ENCODE measurements at regions not wholly inside any gene's neighbourhood (a gene's known extent, or its start where the extent isn't known, plus 50 kb on each side); places are given as distances from the start of the nearest gene placed in this dataset.

DNA sequence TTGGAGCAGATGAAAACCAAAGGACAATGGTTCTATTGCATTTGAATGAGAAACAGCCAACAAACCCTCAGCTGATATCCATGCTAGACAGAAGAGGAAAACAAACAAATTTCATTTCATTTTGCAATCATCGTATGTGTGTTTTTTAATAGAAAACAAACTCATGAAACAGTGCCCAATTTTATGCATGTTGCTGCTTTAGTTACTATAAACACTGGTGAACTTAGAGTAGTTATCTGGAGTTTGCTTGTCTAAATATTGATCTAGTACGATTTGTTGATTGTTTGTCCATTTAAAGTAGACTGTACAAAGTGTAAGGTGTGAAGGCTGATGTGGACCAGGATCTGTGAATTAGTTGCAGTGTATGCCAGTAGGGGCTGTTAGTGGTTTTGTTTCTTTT is 166.6 kb downstream of the KITLG start:
- no peak for TF ChIP-seq CTCF (conservative IDR thresholded peaks at IDR 0.05; ENCODE audit: low read depth, low read length)
- no peak for TF ChIP-seq BHLHE40 (IDR thresholded peaks at IDR 0.05; ENCODE audit: low read depth, low read length)
- TF ChIP-seq MXI1 (IDR thresholded peaks at IDR 0.05; ENCODE audit: borderline replicate concordance, low read depth, low read length), result no peak
- TF ChIP-seq RFX5 (IDR thresholded peaks at IDR 0.05; ENCODE audit: low read depth, low read length), result no peak
- TF ChIP-seq POLR2A (IDR thresholded peaks at IDR 0.05; ENCODE audit: low read depth, low read length), result no peak
- TF ChIP-seq RCOR1 (IDR thresholded peaks at IDR 0.05; ENCODE audit: insufficient replicate concordance, low read length), result no peak
- no peak for TF ChIP-seq RAD21 (IDR thresholded peaks at IDR 0.05; ENCODE audit: low read length)
- no peak for TF ChIP-seq MAZ (IDR thresholded peaks at IDR 0.05; ENCODE audit: borderline replicate concordance, low read depth, low read length)
- TF ChIP-seq CHD1 (IDR thresholded peaks at IDR 0.05; ENCODE audit: low read depth, low read length), result no peak
- TF ChIP-seq, protein P1, sequence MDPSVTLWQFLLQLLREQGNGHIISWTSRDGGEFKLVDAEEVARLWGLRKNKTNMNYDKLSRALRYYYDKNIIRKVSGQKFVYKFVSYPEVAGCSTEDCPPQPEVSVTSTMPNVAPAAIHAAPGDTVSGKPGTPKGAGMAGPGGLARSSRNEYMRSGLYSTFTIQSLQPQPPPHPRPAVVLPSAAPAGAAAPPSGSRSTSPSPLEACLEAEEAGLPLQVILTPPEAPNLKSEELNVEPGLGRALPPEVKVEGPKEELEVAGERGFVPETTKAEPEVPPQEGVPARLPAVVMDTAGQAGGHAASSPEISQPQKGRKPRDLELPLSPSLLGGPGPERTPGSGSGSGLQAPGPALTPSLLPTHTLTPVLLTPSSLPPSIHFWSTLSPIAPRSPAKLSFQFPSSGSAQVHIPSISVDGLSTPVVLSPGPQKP (IDR thresholded peaks at IDR 0.05; ENCODE audit: borderline replicate concordance, low read depth, low read length), result no peak
- TF ChIP-seq MAFK (IDR thresholded peaks at IDR 0.05; ENCODE audit: low read depth, low read length), result no peak
- no peak for TF ChIP-seq FOS (IDR thresholded peaks at IDR 0.05; ENCODE audit: low read depth, low read length)

All from IMR-90 (cell line).